Gastroesophageal sphincter (tissue), 3 donors: ENCODE measurements at regions not wholly inside any gene's neighbourhood (a gene's known extent, or its start where the extent isn't known, plus 50 kb on each side); places are given as distances from the start of the nearest gene placed in this dataset.

Experiments used
- CTCF ChIP-seq, 4 experiments: fragments of 200-600 bp in 2 of 4; fragments of 450-650 bp in 2 of 4; sonication (generic) in 1 of 4; IDR thresholded peaks; one replicate each; pipeline ENCODE4 v1.5.1; 2017 to 2019; ENCODE audit warnings: antibody characterized with exemption in 4 of 4, mild to moderate bottlenecking in 2 of 4, moderate library complexity in 2 of 4
- POLR2A ChIP-seq, 2 donors: fragments of 450-650 bp; IDR thresholded peaks; one replicate each; pipeline ENCODE4 v1.6.1; 2017; ENCODE audit warnings: antibody characterized with exemption in 2 of 2, mild to moderate bottlenecking in 2 of 2, moderate library complexity in 1 of 2

GRCh38 chr20:18929800-18930199, 116.2 kb downstream of the SCP2D1 start:
- TF ChIP-seq POLR2A (IDR thresholded peaks at IDR 0.05) (no peak), CTCF (IDR thresholded peaks at IDR 0.05) (no peak)
